ENCODE measurements at regions not wholly inside any gene's neighbourhood (a gene's known extent, or its start where the extent isn't known, plus 50 kb on each side); places are given as distances from the start of the nearest gene placed in this dataset.

DNA sequence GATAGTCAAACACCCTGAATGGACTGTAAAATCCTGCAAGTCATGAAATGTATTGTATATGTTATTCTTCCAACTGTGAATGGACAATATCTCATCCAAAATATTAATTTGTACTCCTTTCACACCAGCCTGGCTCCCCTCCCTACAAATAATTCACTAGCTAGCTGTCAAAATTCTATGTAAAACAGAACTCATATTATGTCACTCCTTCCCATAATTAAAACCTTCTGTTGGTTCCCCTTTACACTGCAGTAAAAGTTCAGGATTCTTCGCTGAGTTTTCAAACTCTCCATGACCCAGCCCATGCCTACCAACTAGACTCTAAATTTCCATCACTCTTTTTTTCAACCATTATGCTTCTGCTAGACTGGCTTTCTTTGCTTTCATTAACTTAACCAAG lies 857.1 kb downstream of the TAF11L14 start:
- no peak overlapping the region for H3K4me3 ChIP-seq (ENCODE audit: low read depth, low read length)
- DNase-seq (ENCODE audit: low read depth), result no peak
- TF ChIP-seq, protein P1, sequence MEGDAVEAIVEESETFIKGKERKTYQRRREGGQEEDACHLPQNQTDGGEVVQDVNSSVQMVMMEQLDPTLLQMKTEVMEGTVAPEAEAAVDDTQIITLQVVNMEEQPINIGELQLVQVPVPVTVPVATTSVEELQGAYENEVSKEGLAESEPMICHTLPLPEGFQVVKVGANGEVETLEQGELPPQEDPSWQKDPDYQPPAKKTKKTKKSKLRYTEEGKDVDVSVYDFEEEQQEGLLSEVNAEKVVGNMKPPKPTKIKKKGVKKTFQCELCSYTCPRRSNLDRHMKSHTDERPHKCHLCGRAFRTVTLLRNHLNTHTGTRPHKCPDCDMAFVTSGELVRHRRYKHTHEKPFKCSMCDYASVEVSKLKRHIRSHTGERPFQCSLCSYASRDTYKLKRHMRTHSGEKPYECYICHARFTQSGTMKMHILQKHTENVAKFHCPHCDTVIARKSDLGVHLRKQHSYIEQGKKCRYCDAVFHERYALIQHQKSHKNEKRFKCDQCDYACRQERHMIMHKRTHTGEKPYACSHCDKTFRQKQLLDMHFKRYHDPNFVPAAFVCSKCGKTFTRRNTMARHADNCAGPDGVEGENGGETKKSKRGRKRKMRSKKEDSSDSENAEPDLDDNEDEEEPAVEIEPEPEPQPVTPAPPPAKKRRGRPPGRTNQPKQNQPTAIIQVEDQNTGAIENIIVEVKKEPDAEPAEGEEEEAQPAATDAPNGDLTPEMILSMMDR (IDR thresholded peaks at IDR 0.05; ENCODE audit: low read depth, low read length, missing control alignments), result no peak

DNA sequence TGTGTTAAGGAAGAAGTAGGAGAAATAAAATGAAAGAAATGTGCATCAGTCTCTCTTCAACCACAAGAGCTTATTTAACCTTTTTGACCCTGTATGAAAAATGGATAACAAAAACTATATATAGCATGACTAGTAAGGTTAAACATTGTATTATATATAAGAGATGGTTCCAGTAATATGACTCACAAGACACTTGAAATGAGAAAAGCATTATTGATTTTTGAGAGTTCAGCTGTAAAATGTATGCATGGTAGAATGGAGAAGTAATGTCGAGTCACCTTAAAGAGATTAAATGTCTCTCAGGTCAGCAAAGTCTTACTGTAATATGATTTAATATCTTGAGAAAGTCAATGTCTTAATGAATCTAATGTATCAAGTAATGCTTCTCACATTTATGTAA lies 860.9 kb downstream of the TAF11L14 start:
- no peak overlapping the region for H3K4me3 ChIP-seq (ENCODE audit: low read depth, low read length)

DNA sequence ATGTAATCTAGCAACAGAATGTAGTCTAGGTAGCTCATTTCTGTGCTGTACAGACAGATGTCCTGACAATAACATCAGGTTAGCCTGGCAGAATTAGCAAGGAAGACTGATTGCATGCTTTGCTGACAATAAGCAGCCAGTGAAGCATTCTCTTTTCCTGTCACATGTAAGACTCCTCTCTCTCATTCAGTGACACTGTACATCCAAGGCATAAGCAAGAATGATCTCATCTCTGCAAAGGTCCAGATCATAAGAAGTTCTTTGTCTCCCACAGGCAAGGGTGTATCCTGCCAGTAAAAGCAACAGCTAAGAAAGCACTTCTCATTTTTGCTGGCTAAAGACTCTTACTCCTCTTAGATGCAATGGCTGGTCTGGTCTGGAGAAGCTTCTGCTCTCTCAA lies 861.8 kb downstream of the TAF11L14 start:
- no peak overlapping the region for H3K4me3 ChIP-seq (ENCODE audit: low read depth, low read length)
- TF ChIP-seq, protein P1 (IDR thresholded peaks at IDR 0.05; ENCODE audit: low read depth, low read length, missing control alignments), result no peak
- DNase-seq (ENCODE audit: low read depth), result no peak

More for the DNA sequence above, 860.9 kb downstream of the TAF11L14 start:
- TF ChIP-seq, protein P1 (IDR thresholded peaks at IDR 0.05; ENCODE audit: low read depth, low read length, missing control alignments), result no peak
- DNase-seq (ENCODE audit: low read depth), result no peak

DNA sequence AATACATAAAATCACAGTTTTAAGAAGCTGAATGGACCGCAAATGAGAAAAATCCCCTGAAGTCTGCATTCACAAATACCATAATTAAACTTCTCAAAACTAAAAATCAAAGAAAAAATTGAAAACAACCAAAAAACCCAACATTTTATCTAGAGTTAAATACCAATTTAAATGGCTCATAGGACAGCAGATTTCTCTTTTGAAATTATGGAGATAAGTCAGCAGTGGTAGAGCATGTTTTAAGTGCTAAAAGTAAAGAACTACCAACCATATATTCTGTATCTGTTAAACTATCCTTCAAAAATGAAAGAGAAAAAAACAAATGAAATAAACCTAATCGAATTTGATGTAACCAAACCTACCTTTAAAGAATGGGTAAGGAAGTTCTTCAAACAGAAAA lies 862.8 kb downstream of the TAF11L14 start:
- TF ChIP-seq, protein P1 (IDR thresholded peaks at IDR 0.05; ENCODE audit: low read depth, low read length, missing control alignments), result no peak
- H3K4me3 ChIP-seq (ENCODE audit: low read depth, low read length), result no peak overlapping the region
- DNase-seq (ENCODE audit: low read depth), result no peak

DNA sequence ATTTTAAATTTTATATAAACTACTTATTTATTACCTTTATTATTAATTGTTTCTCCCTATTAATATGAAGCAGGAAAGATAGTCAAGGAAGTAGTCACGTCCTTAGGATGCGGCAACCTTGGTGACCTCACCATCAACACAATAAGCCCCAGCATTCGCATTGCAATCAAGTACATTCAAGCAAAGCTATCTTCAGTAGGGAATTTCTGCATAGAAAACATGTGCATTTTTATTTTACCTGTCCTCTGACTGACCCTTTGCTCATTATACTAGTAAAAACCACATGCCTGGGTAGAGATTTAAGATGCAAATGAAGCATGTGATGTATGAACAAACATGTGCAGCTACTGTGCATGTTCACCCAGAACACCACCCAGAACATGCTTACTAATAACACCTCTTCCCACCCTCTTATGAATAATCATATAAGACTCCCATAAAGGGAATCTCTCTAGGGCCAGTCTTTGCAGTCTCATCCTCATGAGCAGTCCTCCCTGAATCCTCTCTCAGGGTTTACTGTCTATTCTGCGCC lies 869.6 kb downstream of the TAF11L14 start:
- TF ChIP-seq, protein P1 (IDR thresholded peaks at IDR 0.05; ENCODE audit: low read depth, low read length, missing control alignments), result no peak
- DNase-seq (ENCODE audit: low read depth), result no peak
- H3K4me3 ChIP-seq (ENCODE audit: low read depth, low read length), result no peak overlapping the region

DNA sequence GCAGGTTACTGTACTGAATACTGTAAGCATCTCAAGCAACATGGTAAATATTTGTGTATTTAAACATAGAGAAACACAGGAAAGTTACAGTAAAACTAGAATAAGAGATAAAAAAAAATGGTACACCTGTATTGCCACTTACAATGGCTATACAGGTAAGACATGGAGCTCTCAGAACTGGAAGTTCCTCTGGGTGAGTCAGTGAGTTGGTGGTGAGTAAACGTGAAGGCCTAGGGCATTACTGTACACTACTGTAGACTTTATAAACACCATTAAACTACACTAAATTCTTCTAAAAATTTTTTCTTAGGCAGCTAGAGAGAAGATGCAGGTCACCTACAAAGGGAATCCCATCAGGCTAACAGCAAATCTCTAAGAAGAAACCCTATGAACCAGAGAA lies 872.9 kb downstream of the TAF11L14 start:
- TF ChIP-seq, protein P1 (IDR thresholded peaks at IDR 0.05; ENCODE audit: low read depth, low read length, missing control alignments), result no peak
- no peak overlapping the region for H3K4me3 ChIP-seq (ENCODE audit: low read depth, low read length)
- DNase-seq (ENCODE audit: low read depth), result no peak

DNA sequence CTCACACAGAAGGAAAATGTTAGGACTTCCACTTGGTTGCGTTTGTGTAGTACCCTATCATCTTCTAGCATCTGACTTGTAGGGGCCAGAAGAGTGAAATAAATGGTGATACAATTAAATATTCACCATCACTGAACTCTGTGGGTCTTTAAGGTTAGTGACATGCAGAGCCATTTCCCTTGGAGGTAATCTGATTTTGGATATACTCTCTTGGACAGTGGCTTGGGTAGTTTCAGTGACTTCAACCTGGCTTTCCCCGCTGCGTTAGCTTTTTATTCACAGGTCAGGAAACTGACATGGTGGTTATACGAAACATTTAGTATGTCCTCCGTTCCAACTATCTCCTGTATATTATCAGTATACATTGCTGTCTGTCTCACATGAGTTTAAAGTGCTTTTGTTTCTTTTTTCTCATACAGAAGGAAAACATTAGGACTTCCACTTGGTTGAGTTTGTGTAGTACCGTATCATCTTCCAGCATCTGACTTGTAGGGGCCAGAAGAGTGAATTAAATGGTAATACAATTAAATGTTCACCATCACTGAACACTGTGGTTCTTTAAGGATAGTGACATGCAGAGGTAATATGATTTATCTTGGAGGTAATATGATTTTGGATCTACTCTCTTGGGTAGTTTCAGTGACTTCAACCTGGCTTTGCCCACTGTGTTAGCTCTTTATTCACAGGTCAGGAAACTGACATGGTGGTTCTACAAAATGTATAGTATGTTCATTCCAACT lies 883.6 kb downstream of the TAF11L14 start:
- DNase-seq (ENCODE audit: low read depth), result no peak
- H3K4me3 ChIP-seq (ENCODE audit: low read depth, low read length), result no peak overlapping the region
- TF ChIP-seq, protein P1 (IDR thresholded peaks at IDR 0.05; ENCODE audit: low read depth, low read length, missing control alignments), result no peak

All from GM12864 (cell line).